ENCODE measurements at regions not wholly inside any gene's neighbourhood (a gene's known extent, or its start where the extent isn't known, plus 50 kb on each side); places are given as distances from the start of the nearest gene placed in this dataset.

DNA sequence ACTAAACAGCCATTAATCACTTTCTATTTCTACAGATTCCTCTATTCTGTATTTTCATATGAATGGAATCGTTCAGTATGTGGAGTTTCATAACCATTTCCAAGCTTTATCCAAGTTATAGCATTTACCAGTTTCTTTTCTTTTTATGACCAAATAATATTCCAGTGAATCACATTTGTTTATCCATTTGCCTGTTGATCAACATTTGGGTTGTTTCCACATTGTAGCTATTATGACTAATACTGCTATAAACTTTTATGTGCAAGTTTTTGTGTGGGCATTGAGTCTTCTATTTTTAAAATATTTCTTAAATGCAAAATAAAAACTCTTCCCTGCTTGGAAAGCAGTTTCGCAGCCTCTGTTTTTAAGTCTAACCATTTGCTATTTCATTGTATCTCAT, 336.4 kb upstream of the OPRM1 start:
- Histone ChIP-seq H3K4me3 (no peak overlapping the region), H3K9me3 (no peaks in the 10 kb centered on the region)

DNA sequence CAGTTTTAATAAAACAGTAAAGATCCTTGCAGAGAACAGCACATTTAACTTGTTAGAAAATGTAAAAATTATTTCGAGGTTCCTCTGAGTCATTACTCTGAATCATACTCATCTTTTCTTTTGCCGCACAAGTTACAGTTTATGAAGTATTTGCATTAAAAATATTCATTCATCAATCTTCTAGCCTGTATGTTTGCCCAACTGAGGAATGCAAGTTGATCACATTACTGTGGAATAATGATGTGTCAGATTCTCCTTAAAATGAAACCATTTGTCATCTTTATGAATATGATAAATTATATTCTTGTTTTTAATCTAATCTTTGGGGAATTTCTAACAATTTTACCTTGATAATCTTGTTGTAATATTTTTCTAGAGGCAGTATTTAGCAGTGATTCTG, 340.4 kb upstream of the OPRM1 start:
- no peaks in the 10 kb centered on the region for H3K36me3 ChIP-seq
- no peak overlapping the region for H3K9ac ChIP-seq (ENCODE audit: low read depth in 2 of 2, low read length in 2 of 2)
- DNase-seq, result no peak
- no peak overlapping the region for H3K4me3 ChIP-seq
- no peaks in the 10 kb centered on the region for H3K9me3 ChIP-seq
- TF ChIP-seq, protein P1, sequence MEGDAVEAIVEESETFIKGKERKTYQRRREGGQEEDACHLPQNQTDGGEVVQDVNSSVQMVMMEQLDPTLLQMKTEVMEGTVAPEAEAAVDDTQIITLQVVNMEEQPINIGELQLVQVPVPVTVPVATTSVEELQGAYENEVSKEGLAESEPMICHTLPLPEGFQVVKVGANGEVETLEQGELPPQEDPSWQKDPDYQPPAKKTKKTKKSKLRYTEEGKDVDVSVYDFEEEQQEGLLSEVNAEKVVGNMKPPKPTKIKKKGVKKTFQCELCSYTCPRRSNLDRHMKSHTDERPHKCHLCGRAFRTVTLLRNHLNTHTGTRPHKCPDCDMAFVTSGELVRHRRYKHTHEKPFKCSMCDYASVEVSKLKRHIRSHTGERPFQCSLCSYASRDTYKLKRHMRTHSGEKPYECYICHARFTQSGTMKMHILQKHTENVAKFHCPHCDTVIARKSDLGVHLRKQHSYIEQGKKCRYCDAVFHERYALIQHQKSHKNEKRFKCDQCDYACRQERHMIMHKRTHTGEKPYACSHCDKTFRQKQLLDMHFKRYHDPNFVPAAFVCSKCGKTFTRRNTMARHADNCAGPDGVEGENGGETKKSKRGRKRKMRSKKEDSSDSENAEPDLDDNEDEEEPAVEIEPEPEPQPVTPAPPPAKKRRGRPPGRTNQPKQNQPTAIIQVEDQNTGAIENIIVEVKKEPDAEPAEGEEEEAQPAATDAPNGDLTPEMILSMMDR (IDR thresholded peaks at IDR 0.05), result no peak
- no peaks in the 10 kb centered on the region for H3K4me1 ChIP-seq
- intact Hi-C loops (cut with DNase I), result no loop called here
- H3K27me3 ChIP-seq, result no peaks in the 10 kb centered on the region
- H3K27ac ChIP-seq, result no peak overlapping the region

More for the DNA sequence above, 336.4 kb upstream of the OPRM1 start:
- DNase-seq, result no peak
- Histone ChIP-seq H3K4me1 (no peaks in the 10 kb centered on the region), H3K27me3 (no peaks in the 10 kb centered on the region), H3K27ac (no peak overlapping the region), H3K36me3 (no peaks in the 10 kb centered on the region), H3K9ac (ENCODE audit: low read depth in 2 of 2, low read length in 2 of 2) (no peak overlapping the region)
- intact Hi-C loops (cut with DNase I), result no loop called here
- TF ChIP-seq, protein P1 (IDR thresholded peaks at IDR 0.05), result no peak

DNA sequence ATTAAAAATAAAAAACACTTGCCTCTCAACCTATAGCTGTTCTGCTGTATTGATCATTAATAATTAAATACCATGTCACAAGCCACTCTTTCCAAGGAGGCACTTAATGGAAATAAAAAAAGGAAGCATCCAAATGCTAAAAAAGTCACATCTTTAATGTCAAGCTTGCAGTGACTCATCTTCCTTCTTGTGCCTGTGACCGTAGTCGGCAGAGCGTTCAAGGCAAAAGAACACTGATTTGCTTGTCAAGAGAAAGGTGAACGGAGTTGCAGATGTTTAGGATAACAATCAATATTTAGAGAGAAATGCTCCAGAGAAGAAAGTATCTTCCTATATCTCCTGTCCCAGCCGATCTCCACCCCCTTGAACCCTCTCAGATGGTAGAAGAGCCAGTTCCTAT, 341.0 kb upstream of the OPRM1 start:
- no peaks in the 10 kb centered on the region for H3K27me3 ChIP-seq
- TF ChIP-seq, protein P1 (IDR thresholded peaks at IDR 0.05), result no peak
- H3K9me3 ChIP-seq, result no peaks in the 10 kb centered on the region
- H3K4me3 ChIP-seq, result no peak overlapping the region
- no peaks in the 10 kb centered on the region for H3K4me1 ChIP-seq
- H3K36me3 ChIP-seq, result no peaks in the 10 kb centered on the region
- H3K9ac ChIP-seq (ENCODE audit: low read depth in 2 of 2, low read length in 2 of 2), result no peak overlapping the region
- no peak for DNase-seq
- no peak overlapping the region for H3K27ac ChIP-seq
- intact Hi-C loops (cut with DNase I), result no loop called here

DNA sequence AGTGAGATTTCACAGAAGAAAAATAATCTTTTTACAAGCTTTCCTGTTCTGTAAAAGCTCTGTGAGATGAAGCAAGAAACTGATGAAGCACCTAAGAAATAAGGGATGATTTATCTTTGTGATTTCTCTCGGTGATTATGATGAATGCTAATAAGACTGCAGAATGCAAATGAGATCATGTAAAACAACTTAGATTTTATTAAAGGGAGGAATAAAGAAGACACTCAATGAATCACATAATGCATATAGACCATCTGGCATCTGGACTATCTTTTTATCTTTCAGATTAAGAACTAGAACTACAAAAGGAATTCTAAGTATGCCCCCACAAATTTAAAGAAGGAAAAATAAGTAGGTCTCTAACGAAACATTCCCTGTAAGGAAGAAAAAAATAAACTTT, 361.5 kb upstream of the OPRM1 start:
- Histone ChIP-seq H3K36me3 (no peaks in the 10 kb centered on the region), H3K4me3 (no peak overlapping the region), H3K9me3 (no peaks in the 10 kb centered on the region), H3K27ac (no peak overlapping the region), H3K4me1 (no peaks in the 10 kb centered on the region), H3K9ac (ENCODE audit: low read depth in 2 of 2, low read length in 2 of 2) (no peak overlapping the region), H3K27me3 (no peaks in the 10 kb centered on the region)
- TF ChIP-seq, protein P1 (IDR thresholded peaks at IDR 0.05), result no peak
- intact Hi-C loops (cut with DNase I), result no loop called here
- no peak for DNase-seq

DNA sequence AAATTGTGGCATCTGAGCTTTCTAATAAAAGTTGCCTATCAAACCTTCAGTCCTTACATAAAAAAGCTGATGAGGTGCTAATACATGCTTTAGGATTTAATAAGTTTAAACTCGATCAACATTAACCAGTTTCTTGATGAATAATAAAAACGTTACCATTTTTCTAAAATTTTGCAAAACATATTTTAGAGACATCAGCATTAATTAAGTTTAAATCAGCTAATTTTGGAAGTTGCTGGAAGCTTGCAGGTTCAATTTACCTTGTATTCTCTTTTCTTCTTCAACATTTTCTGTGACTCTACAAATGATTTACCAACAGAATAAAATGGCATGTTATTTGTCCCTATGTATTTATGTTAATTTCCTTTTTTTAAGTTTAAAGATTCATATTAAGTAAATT, 365.3 kb upstream of the OPRM1 start:
- intact Hi-C loops (cut with DNase I), result no loop called here
- H3K9ac ChIP-seq (ENCODE audit: low read depth in 2 of 2, low read length in 2 of 2), result no peak overlapping the region
- no peaks in the 10 kb centered on the region for H3K27me3 ChIP-seq
- no peak overlapping the region for H3K27ac ChIP-seq
- H3K4me3 ChIP-seq, result no peak overlapping the region
- DNase-seq, result no peak
- H3K36me3 ChIP-seq, result no peaks in the 10 kb centered on the region
- TF ChIP-seq, protein P1 (IDR thresholded peaks at IDR 0.05), result no peak
- no peaks in the 10 kb centered on the region for H3K4me1 ChIP-seq
- no peaks in the 10 kb centered on the region for H3K9me3 ChIP-seq

DNA sequence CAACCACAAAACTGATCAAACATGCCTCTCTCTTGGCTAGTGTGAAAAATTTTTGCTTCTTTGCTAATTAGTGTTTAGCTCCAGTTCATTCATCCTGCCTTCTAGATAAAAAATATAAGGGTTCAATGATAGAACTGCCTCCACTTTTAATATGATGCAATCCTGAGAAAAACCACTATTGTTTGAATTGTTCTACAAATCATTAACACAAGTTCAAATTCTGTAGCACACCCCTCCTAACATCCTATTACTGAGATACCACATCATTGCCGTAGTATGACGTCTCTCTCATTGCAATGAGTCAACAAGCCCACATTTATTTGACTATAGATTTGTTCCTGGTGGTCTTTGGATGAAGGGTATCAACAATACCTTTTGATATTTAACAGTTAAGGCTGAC, 365.8 kb upstream of the OPRM1 start:
- no peaks in the 10 kb centered on the region for H3K9me3 ChIP-seq
- H3K36me3 ChIP-seq, result no peaks in the 10 kb centered on the region
- no peaks in the 10 kb centered on the region for H3K4me1 ChIP-seq
- DNase-seq, result no peak
- no peak overlapping the region for H3K27ac ChIP-seq
- no peaks in the 10 kb centered on the region for H3K27me3 ChIP-seq
- no peak overlapping the region for H3K9ac ChIP-seq (ENCODE audit: low read depth in 2 of 2, low read length in 2 of 2)
- H3K4me3 ChIP-seq, result no peak overlapping the region
- intact Hi-C loops (cut with DNase I), result no loop called here
- TF ChIP-seq, protein P1 (IDR thresholded peaks at IDR 0.05), result no peak
